ENCODE measurements at regions not wholly inside any gene's neighbourhood (a gene's known extent, or its start where the extent isn't known, plus 50 kb on each side); places are given as distances from the start of the nearest gene placed in this dataset.

- TF ChIP-seq CTCF (conservative IDR thresholded peaks at IDR 0.05; ENCODE audit: low read depth, low read length) = no peak
- TF ChIP-seq EZH2 (IDR thresholded peaks at IDR 0.05; ENCODE audit: low read length, unreplicated experiment) = no peak
- TF ChIP-seq EZH2phosphoT487 (IDR thresholded peaks at IDR 0.05; ENCODE audit: borderline replicate concordance, low read length) = no peak
Observed at GRCh38 chr2:150715501-150715900, 228.0 kb upstream of the RND3 start.

Data from PC-3 (cell line).